ENCODE measurements at regions not wholly inside any gene's neighbourhood (a gene's known extent, or its start where the extent isn't known, plus 50 kb on each side); places are given as distances from the start of the nearest gene placed in this dataset.
A peak's percentile ranks its signal among the peaks of the same experiment; 100 is the strongest.

DNA sequence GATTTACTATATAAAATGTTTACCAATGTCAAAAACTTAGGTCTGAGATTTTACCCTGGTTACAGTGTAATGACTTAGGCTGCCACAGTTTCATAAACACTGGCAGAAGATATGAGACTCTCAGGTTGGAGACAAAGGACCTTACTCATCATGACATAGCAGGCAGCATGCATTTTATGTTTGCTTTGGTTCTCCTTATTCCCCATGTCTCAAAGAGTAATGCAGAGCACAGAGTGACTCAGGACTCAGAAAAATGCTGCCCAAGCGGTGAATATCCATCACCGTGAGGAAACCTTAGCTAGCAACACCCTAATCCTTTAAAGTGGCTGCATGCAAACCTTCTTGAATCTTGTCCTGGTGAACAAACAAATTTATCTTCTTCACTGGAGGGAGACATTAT lies 112.1 kb upstream of the EYS start:
- DNase-seq (ENCODE audit: low spot score), result no peak

DNA sequence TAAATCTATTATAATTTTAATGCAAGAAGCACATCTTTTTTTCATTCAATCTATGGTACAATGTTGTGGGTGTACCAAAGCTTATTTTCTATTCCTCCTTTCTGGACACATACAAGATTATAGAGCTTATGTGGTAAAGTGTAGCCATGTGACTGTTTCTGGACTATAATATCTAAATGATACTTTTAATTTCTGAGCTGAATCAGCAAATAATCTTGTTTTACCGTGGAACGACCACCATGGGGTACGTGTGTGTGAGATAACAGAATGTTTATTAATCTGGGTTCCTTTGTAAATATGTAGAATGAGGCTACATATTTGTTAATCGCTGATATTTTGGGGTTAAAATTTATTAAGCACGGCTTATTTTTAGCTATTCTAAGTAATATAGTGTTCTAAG lies 111.5 kb upstream of the EYS start:
- no peak for DNase-seq (ENCODE audit: low spot score)

DNA sequence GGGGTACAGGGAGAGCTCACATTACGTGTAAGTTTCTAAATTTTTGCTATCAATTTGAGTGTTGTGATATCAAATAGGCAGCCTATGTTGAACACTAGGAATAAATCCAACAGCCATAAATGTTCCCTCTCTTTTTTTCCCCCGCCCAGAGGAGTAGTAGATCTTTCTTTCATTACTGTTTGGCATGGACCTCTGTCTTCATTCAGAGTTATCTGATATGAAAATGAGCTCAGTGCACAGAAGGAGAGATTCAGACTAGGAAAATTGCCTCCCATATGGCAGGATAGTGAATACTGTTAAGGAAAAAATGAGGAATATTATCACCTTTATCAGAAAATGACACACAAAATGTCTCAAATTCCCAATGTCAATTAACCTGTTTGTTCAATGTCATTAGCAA lies 110.0 kb upstream of the EYS start:
- DNase-seq (ENCODE audit: low spot score), result no peak

DNA sequence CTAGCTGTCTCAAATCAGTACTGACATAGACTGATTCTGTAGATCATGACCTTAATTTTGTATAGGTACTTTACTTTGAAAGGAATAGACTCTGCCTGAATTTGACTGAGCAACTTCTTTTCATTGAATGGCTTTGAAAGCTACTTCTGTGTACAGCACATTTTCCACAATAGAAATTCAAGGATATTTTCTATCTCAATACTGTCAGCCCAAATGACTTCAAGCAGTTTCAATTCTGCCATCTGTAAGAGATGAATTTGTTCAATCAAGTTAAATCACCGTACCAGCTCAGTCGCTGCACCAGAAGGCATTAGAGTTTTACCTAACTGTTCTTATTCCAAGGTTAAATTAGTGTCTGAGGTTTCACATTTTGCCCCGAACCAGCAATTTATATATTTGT lies 107.0 kb upstream of the EYS start:
- no peak for DNase-seq (ENCODE audit: low spot score)

DNA sequence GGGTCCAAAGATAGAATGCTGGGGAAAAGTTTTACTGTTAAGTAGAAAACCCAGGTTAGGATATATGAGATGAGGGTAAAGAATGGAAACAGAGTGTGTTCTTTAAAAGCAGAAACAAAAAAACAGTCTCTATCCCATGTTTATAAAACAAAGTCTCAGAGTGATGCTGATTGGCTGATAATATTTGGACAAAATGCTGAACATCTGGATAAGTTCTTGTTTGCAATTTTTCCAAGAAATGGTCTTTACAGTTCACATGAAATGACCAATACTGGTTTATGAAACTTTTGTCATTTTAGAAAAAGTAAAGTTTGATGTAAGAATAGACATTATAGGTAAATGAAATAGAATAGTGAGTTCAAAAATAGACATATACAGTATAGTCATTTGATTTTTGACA lies 96.2 kb upstream of the EYS start:
- no peak for DNase-seq (ENCODE audit: low spot score)

DNA sequence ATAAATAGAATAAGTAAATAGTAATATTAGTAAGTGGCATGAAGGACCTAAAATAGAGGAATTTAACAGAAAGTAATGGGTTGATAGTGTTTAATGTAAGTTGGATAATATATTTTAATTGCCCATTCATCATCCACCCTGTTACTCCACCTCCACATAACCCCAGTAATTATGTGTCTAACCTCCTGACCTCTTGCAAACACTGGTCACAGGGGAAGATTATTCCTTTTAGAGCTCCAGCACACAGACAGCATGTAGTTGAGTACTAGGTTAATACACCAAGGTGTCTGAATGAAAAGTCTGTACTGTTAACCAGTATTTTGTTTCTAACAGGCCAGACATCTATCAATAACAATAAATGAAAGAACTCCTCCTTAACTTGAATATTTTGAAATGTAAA lies 92.4 kb upstream of the EYS start:
- DNase-seq (ENCODE audit: low spot score), result no peak

DNA sequence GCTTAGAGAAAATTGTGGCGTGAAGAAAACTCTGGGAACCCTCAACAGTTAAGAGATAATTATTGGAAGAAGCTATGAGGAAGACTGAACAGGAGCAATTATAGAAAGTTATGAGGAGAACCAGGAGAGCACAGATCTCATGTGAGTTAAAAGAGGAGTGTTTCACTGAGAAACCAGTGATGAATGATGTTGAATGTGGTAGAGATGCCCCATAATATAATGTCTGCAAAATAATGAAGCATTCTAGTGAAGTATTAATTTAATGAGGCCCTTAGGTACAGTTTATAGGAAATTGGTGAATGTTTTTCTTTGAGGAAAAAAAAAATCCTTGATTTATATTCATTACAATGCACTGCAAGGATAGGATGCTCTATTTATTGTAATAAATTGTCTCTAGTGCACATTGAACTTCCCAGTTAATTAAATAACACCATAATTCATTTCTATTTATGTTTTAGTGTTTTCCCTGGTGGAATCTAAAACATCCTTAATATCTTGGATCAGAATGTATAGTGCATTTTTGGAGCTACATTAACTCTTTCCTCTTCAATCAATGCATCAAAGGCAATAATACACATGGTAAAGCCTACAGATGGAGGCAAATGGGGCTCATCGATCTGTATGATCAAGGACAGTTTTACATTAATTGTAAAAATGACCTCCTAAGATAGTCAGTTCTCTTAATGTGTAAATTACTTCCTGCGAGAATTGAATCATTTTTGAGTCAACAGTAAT lies 91.4 kb upstream of the EYS start:
- DNase-seq (ENCODE audit: low spot score), result no peak

DNA sequence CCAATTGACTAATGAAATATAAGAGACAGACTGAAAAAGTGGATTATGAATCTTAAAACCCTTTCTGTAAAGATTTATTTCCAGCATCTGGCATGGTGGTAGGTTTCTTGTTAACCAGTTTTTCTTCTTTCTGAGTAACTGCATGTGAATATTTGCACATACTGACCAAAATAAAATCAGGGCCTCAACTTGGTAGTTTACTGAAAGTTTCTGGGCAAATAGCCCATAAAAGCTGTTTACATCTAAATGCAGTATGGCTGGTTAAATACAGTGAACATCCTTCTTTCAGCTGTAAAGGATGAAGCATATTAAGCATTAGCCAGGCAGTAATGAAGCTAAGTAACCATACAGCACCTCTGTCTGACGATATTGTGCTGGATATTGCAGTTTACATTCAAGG lies 83.6 kb upstream of the EYS start:
- DNase-seq (ENCODE audit: low spot score), result no peak

DNA sequence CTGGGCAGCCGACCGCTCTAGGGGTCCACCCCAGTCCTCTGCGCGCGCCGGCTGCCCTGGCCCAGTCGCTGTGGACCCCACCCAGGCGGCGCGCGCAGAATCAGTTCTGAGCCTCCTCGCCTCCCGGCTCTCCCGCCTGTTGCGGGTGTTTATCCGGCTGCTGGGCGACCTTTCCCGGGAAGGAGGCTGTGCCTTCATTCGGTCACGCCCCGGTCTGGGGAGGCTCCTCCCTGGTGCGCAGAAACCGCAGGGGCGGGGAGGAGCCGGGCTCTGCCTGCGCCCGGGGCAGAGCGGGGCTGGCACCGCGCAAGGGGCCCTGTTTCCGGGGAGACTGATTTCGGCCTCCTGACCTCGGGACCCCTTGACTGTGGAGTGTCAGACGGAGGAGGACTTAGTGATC lies 80.8 kb upstream of the EYS start:
- no peak for DNase-seq (ENCODE audit: low spot score)

DNA sequence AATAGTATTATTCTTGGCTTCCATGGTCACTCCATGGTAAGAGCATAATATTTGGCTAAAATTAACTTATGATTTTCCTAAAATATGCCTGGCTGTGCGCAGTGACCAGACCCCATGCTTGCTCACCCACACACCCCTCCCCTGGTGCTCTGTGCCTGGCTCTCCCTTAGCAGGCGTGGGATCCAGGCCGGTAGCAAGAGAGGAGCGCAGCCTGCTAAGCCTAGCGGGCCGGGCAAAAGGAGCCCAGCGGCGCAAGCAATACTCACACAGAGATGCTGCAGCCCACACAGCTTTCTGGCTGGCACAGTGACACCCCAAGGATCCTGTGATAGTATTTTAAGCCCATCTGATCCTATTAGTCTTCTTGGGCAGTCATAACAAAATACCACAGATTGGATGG lies 79.8 kb upstream of the EYS start:
- no peak for DNase-seq (ENCODE audit: low spot score)

DNA sequence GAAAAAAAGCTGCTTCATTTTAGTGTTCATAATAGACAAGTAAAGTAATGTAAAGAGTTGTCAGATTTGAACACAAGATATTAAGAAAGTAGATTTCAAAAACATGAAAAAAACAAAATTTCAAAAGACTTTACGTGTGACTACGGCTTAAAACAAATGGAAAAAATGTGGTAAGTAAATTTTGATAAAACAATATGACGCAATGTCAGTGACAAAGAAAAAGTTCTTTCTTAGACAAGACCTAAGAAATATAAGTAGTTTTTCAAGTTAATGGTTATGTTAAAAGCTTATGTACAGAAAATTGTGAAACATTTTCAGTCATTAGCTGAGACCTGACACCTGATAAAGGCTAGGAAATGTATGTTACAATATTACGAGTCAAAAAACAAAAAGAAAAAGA lies 73.7 kb upstream of the EYS start:
- DNase-seq (ENCODE audit: low spot score), result no peak

DNA sequence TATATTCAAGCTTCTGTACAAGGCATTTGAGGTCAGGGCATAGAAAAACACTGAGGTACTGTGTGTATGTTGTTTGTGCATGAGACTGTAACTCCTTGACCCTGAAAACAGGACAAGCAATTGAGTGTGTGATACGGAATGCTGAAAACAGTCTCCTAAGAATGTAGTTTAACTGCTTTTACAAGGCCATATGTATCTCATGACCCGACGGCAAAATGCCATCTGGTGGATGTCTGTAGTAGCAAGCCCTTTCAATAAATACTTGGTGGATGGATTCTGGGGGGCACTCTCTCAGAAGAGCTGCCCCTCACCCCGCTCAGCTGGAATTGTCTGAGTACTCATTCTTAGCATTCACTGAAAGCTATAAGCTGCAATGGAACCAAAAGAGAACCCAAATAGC lies 69.3 kb upstream of the EYS start:
- no peak for DNase-seq (ENCODE audit: low spot score)

DNA sequence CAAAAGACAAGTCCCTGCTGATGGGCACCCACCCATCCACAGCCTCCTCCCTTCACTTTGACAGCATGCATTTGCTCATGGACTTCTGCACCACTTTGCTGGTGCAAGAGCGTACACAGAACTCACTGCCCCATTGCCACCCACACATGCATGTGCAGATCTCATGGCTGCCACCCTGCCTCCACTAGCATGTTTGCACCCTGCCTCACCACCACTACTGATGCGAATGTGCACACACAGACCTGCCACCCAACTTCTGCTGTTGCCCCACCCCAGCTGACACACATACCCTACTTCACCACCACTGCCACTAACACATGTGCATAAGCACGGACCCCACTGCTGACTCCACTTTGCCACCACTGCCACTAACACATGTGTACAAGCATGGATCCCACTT lies 64.9 kb upstream of the EYS start:
- DNase-seq (ENCODE audit: low spot score), result no peak

DNA sequence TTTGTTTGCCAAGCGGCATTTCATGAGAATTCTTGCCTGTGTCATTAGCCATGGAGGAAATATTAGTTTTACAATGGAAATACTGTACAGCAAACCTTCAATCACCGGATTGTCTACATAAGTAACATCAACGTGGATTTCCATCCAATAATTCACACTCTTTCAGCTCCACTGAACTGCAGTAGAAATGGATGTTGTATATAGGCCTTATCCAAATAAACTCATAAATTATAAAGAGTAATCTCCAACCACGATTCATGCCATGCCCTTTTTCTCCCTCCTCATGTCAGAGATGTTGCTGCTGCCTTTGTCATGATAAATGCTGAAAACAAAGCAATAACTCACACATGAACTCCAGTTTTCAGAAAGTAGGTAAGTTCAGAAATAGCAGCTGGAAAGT lies 54.9 kb upstream of the EYS start:
- DNase-seq (ENCODE audit: low spot score), result no peak

DNA sequence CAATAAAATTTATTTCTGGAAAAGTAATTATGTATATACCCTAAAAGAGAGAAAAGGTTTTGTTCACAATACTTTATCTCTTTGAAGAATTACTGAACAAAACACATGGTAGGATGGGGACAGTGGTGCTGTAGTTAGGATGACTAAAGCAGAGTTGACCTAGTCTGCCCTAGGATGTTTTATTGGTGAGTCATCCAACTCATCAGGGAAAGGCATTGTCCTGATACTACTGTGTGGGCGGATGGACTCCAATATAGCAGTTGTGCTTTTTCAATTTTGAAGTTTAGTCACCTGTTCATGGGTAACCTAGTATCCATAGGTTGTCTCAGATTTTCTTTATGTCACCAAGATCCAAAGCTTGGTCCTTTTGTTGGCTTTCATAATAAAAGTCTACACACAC lies 53.3 kb upstream of the EYS start:
- DNase-seq (ENCODE audit: low spot score), result peak; percentile 14
